PFSK-1 (cell line): ENCODE measurements at regions not wholly inside any gene's neighbourhood (a gene's known extent, or its start where the extent isn't known, plus 50 kb on each side); places are given as distances from the start of the nearest gene placed in this dataset.

Experiments
- POLR2AphosphoS5 ChIP-seq: IDR thresholded peaks from 2 replicates; pipeline ENCODE4 v1.6.1; 2012; ENCODE audit warnings: low read depth, mild to moderate bottlenecking, control low read depth, low read length, moderate library complexity
- TAF1 ChIP-seq: IDR thresholded peaks from 2 replicates; pipeline ENCODE4 v1.6.1; 2012; ENCODE audit warnings: low read length, control low read depth, borderline replicate concordance; ENCODE audit not compliant: insufficient read depth
- TF ChIP-seq, protein P1 (sequence below), 2 experiments: IDR thresholded peaks; 2 replicates each; pipeline versions ENCODE4 v1.6.1 to v1.8.0; 2011 to 2012; ENCODE audit warnings: low read depth in 2 of 2, low read length in 2 of 2, control low read depth in 1 of 2, inconsistent platforms in 1 of 2, mild to moderate bottlenecking in 1 of 2, moderate library complexity in 1 of 2; ENCODE audit not compliant: insufficient read depth in 1 of 2

DNA sequence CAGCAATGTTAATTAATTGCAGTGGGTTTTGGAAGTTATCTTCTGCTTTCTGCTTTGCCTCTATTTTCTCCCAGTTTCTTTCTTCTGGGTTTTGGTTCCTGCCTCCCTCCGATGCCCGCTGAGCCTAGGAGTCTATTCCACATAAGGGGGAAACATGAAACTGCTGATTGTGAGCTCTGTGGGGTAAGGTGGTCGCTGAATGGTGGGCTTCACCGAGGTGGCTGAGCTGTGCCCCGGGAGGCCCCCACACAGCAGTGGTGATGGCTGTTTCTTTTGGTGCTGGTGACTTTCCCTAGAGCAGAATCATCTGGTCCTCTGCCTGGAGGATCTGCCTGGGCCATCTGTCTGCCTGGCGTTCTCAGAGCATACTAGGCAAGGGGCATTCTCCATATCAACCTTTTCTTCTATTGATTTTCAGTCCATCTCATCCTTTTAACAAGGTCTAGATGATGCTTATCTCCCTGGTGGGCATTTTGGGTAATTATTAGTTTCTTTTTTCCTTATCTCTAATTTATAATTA lies 68.8 kb upstream of the ATP2B2 start:
- TF ChIP-seq POLR2AphosphoS5 (no peak), TAF1 (no peak)
- TF ChIP-seq, protein P1, sequence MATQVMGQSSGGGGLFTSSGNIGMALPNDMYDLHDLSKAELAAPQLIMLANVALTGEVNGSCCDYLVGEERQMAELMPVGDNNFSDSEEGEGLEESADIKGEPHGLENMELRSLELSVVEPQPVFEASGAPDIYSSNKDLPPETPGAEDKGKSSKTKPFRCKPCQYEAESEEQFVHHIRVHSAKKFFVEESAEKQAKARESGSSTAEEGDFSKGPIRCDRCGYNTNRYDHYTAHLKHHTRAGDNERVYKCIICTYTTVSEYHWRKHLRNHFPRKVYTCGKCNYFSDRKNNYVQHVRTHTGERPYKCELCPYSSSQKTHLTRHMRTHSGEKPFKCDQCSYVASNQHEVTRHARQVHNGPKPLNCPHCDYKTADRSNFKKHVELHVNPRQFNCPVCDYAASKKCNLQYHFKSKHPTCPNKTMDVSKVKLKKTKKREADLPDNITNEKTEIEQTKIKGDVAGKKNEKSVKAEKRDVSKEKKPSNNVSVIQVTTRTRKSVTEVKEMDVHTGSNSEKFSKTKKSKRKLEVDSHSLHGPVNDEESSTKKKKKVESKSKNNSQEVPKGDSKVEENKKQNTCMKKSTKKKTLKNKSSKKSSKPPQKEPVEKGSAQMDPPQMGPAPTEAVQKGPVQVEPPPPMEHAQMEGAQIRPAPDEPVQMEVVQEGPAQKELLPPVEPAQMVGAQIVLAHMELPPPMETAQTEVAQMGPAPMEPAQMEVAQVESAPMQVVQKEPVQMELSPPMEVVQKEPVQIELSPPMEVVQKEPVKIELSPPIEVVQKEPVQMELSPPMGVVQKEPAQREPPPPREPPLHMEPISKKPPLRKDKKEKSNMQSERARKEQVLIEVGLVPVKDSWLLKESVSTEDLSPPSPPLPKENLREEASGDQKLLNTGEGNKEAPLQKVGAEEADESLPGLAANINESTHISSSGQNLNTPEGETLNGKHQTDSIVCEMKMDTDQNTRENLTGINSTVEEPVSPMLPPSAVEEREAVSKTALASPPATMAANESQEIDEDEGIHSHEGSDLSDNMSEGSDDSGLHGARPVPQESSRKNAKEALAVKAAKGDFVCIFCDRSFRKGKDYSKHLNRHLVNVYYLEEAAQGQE (IDR thresholded peaks at IDR 0.05; ENCODE audit: insufficient read depth in 1 of 2, low read depth in 2 of 2, low read length in 2 of 2), result no peak
